ENCODE measurements at regions not wholly inside any gene's neighbourhood (a gene's known extent, or its start where the extent isn't known, plus 50 kb on each side); places are given as distances from the start of the nearest gene placed in this dataset.
A peak's percentile ranks its signal among the peaks of the same experiment; 100 is the strongest.
"Not testable (repeated sequence)": the region's sequence is repeated elsewhere in the genome, so short reads cannot be mapped to it uniquely, and the experiment has no call there.

GRCh38 chr6:118736440-118736839 is 85.0 kb upstream of the CEP85L start:
- no peak overlapping the region for H3K4me3 ChIP-seq (ENCODE audit: low read length)
- no peak for TF ChIP-seq ZNF274 (IDR thresholded peaks at IDR 0.05; ENCODE audit: low read depth, low read length)

GRCh38 chr6:118735320-118735719 is 83.9 kb upstream of the CEP85L start:
- TF ChIP-seq ZNF274 (IDR thresholded peaks at IDR 0.05; ENCODE audit: low read depth, low read length), result no peak
- H3K4me3 ChIP-seq (ENCODE audit: low read length), result no peak overlapping the region

GRCh38 chr6:118725944-118726343 is 74.6 kb upstream of the CEP85L start:
- no peak for TF ChIP-seq ZNF274 (IDR thresholded peaks at IDR 0.05; ENCODE audit: low read depth, low read length)
- H3K4me3 ChIP-seq (ENCODE audit: low read length), result no peak overlapping the region

GRCh38 chr6:118724211-118724610 is 72.8 kb upstream of the CEP85L start:
- TF ChIP-seq ZNF274 (IDR thresholded peaks at IDR 0.05; ENCODE audit: low read depth, low read length), result no peak

GRCh38 chr6:118722829-118723813 is 71.7 kb upstream of the CEP85L start:
- no peak overlapping the region for H3K4me3 ChIP-seq (ENCODE audit: low read length)
- TF ChIP-seq ZNF274 (IDR thresholded peaks at IDR 0.05; ENCODE audit: low read depth, low read length), result no peak

More at GRCh38 chr6:118724211-118724610, 72.8 kb upstream of the CEP85L start:
- no peak overlapping the region for H3K4me3 ChIP-seq (ENCODE audit: low read length)

GRCh38 chr6:118720125-118720473 is 68.7 kb upstream of the CEP85L start:
- H3K4me3 ChIP-seq (ENCODE audit: low read length), result no peak overlapping the region
- TF ChIP-seq ZNF274 (IDR thresholded peaks at IDR 0.05; ENCODE audit: low read depth, low read length), result no peak

GRCh38 chr6:118719351-118720124 is 68.1 kb upstream of the CEP85L start:
- no peak for TF ChIP-seq ZNF274 (IDR thresholded peaks at IDR 0.05; ENCODE audit: low read depth, low read length)
- H3K4me3 ChIP-seq (ENCODE audit: low read length), result peak overlapping the region; percentile 29; the same call in 1 of the 2 replicates

GRCh38 chr6:118718903-118719302 is 67.5 kb upstream of the CEP85L start:
- no peak overlapping the region for H3K4me3 ChIP-seq (ENCODE audit: low read length)
- TF ChIP-seq ZNF274 (IDR thresholded peaks at IDR 0.05; ENCODE audit: low read depth, low read length), result no peak

- H3K4me3 ChIP-seq (ENCODE audit: low read length), result no peak overlapping the region
- TF ChIP-seq ZNF274 (IDR thresholded peaks at IDR 0.05; ENCODE audit: low read depth, low read length), result no peak
Observed at GRCh38 chr6:118718297-118718696, 66.9 kb upstream of the CEP85L start.

GRCh38 chr6:118717106-118717505 is 65.7 kb upstream of the CEP85L start:
- TF ChIP-seq ZNF274 (IDR thresholded peaks at IDR 0.05; ENCODE audit: low read depth, low read length), result no peak
- no peak overlapping the region for H3K4me3 ChIP-seq (ENCODE audit: low read length)

GRCh38 chr6:118715907-118716306 is 64.5 kb upstream of the CEP85L start:
- not testable (repeated sequence) for H3K4me3 ChIP-seq (ENCODE audit: low read length)

GRCh38 chr6:118715376-118715775 is 64.0 kb upstream of the CEP85L start:
- TF ChIP-seq ZNF274 (IDR thresholded peaks at IDR 0.05; ENCODE audit: low read depth, low read length), result no peak

GRCh38 chr6:118714756-118715155 is 63.4 kb upstream of the CEP85L start:
- no peak for TF ChIP-seq ZNF274 (IDR thresholded peaks at IDR 0.05; ENCODE audit: low read depth, low read length)
- no peak overlapping the region for H3K4me3 ChIP-seq (ENCODE audit: low read length)

More at GRCh38 chr6:118715376-118715775, 64.0 kb upstream of the CEP85L start:
- H3K4me3 ChIP-seq (ENCODE audit: low read length), result no peak overlapping the region

- no peak for TF ChIP-seq ZNF274 (IDR thresholded peaks at IDR 0.05; ENCODE audit: low read depth, low read length)
- no peak overlapping the region for H3K4me3 ChIP-seq (ENCODE audit: low read length)
Observed at GRCh38 chr6:118712969-118713368, 61.6 kb upstream of the CEP85L start.

- H3K4me3 ChIP-seq (ENCODE audit: low read length), result no peak overlapping the region
- no peak for TF ChIP-seq ZNF274 (IDR thresholded peaks at IDR 0.05; ENCODE audit: low read depth, low read length)
Observed at GRCh38 chr6:118710616-118711015, 59.2 kb upstream of the CEP85L start.

Data from GM08714 (cell line).